Inferior parietal cortex (tissue), 1 donor: ENCODE measurements at regions not wholly inside any gene's neighbourhood (a gene's known extent, or its start where the extent isn't known, plus 50 kb on each side); places are given as distances from the start of the nearest gene placed in this dataset.

Experiments
- DNase-seq: peaks from one replicate; pipeline ENCODE4 v3.0.0-alpha.2; 2016; ENCODE audit errors: extremely low spot score

DNA sequence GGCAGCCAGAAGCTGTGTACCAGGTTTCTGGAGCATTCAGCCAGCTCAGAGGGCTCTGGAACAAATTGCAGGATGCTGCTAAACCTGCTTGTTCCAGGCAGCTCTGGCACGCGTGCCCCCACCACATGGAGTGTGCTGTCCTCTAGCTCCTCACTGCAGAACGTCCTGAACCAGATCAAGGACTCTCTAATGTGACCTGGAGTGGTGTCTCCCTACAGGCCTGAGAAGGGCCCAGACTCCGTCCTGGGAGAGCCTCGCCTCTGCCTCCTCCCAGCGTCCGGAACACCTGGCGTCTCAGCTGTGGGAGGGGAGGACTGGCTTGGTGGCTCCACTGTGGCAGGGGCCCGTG, 115.6 kb upstream of the GPC1 start:
- DNase-seq = no peak

GRCh38 chr2:240320204-240320993, 115.1 kb upstream of the GPC1 start:
- no peak for DNase-seq

DNA sequence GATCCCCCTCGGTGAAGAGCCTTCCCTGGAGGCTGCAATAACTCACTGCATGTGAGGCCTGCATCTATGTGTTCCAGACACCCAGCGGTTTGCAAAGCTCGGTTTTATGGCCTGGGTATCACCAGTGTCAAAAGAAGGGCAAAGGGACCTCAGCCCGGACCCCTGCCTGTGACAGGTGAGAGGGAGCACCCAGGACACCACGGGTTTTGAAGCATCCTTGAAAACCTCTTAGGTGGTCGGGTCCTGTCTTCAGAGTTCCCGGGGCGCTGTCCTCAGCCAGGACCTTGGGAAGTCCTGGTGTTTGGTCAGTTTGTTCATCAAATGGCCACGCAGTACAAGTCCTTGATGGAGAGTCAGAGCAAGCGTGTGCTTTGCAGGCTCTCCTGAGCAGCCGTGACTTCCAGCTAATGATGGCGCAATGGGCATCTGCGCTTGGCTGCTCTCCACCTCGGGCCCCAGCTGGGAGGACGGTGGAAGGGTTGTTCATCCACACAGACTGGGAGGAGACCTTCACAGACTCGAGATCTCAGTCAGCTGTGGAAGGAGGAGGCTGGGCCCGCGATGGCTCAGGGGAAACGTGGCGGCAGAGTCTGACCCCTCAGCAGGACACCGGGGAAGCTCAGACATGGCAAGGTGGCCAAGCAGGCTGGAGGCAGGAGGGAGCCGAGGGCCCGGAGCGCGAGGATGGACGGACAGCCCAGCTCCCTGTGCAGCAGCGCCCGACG, 113.1 kb upstream of the GPC1 start:
- DNase-seq = no peak

DNA sequence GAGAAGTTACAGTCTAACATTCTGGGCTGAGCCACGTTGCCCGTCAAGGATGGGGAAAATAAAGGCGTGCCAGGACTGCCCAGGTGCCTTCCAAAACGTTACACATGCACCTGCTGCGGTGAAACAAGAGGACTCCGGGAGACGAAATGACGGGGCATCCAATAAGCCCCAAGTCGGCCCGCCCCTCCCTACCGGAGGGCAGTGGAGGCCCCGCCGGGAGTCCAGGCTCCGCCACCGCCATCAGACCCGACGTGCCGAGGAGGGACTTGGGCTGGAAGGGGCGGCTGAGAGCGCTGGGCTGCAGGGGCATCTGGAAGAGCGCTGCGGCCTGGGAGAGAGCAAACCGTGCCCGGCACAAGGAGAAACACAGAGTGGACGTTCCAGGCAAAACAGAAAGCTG, 112.5 kb upstream of the GPC1 start:
- no peak for DNase-seq

DNA sequence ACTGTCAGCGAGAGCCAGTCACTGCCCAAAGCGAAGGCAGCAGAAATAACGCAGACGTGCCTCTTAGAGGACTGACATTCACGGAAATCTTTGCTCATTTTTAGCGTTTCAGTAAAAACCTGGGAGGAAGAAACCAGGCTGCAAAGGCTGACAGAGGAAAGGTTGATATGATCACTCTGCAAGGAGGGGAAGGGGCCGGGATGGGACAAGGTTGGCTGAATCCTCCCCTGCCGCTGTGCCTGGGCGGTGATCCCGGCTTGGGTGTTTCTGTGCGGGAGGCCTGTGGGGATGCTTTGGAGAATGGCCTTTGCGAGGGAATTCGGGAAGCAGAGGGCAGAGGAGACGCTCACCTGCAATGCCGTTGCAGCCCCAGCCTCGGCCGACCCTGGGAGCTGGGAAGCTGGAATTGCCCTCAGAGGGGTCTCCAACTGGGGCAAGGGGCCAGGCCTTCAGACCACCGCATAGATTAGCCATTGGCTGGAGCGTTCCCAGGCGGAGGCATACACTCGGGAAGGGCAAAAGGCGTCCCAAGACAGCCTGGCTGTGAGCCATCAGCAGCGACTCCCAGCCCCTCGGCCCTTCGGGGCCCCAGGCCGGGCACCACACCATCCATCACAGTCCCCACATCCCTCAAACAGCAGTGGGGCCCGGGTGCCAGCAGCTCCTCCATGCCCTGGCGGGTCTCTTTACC, 111.7 kb upstream of the GPC1 start:
- no peak for DNase-seq

DNA sequence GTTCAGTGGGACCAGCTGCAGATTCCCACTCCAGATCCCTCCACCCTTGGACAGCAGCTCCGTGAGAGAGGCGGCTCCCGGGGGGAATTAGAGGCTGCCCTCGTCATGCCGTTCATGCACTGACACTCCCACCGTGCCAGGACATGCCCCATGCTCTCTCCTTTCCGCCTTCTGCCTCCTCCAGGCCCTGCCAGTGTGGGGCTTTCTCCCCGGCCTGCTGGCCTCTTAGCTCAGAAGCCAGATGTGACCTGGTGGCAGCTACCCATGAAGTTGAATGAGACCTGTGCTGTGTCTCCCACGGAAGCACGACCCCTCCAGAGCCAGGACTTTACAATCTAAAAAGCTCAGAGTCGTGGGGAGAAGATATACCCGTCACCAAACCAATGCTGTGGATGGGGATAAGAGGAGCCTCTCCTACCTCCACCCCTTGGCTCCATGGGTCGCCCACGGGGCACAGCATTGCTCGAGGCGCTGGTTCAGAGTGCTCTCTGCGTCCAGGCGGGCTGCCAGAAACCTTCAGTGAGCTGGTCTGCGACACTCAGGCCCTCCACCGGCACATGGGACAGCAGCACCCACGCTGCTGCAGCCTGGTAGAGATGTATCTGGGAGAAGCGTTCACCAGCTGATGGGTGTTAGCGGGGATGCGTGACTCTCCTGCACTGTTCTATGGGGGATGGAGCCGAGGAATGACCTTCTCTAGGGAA, 111.0 kb upstream of the GPC1 start:
- DNase-seq = no peak

DNA sequence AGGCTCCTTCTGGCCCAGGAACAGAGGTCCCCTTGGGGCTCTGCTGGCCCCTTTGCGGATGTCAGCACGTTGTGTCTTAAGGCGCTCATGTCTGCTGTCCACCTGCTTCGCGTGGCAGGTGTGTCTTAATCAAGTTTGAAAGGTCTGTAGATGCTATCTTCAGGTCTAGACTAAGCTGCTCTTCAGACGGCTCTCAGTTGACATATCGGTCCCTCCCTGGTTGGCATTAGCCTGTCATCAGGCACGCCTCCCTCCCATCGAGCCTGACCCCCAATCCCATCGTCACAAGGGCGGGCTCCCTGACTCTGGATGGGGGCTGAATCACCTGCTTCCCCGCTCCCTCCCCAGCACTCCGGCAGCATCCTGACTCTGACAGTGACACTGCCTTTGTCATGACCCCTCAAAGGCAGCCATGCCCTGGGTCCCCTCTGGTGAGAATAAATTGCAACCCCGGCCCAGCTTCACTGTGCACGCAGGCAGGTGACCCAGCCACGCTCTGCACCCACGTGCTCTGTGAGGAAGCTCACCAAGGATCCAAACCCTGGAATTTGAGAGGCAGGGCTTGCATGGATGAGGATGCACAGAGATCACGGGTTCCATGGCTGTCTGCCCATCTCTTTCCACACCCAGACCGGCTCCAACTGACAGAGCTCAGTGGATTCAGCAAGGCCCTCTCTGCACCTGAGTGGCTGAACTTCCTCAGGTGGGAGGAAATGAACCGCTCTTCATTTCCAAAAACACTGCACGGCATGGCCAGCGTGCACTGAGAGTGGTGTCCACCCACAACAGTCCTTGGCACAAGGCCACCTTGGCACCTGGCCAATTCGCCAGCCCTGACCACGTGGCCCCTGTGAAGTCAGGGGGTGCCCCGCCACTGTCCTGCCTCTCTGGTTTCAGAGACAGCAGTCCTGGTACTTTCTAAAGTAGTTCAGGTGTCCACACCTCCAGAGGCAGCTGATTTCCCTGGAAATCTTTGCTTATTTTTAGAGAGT, 110.2 kb upstream of the GPC1 start:
- DNase-seq = peak; percentile 14

DNA sequence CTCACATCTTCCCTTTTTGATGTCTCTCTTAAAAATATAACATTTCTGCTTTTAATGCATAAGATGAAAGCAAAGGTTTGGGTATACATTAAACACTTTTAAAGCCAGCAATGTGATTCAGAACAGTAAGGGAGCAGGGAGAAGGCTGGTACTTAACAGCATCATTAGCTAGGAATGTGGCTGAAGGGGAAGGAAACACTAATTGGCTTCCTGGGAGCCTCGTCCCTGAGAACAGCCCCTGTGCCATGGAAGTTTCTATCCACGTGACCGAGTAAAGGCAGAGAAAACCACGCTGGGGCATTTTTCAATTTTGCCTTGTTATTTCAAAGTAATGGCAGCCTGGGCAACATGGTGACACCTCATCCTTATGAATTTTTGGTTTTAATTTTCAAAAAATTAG, 109.2 kb upstream of the GPC1 start:
- no peak for DNase-seq

GRCh38 chr2:240326886-240327285, 108.6 kb upstream of the GPC1 start:
- no peak for DNase-seq

GRCh38 chr2:240327566-240327965, 107.9 kb upstream of the GPC1 start:
- no peak for DNase-seq

- no peak for DNase-seq
Observed at GRCh38 chr2:240328526-240328925, 106.9 kb upstream of the GPC1 start.

- no peak for DNase-seq
Observed at GRCh38 chr2:240329116-240329665, 106.3 kb upstream of the GPC1 start.

GRCh38 chr2:240329778-240330177, 105.7 kb upstream of the GPC1 start:
- DNase-seq = no peak

DNA sequence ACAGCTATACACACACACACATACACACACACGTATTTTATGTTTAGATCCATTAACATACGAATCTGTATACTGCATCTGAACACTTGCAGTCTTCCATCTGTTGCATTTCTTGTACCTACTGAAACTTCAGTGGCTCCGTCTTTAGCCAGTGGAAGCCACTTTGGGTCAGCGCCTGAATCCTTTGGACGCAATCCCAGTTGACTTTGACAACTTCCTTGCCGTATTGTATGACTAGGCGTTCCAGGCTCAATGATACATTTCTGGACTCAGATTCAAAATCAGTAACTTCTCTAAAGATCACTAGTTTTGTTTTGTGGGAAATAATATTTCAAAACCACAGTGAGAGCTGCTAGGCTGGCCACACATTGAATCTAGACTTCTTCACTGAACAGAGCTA, 101.5 kb upstream of the GPC1 start:
- DNase-seq = no peak

- DNase-seq = no peak
Observed at GRCh38 chr2:240335061-240335460, 100.4 kb upstream of the GPC1 start.

- no peak for DNase-seq
Observed at GRCh38 chr2:240336820-240337427, 98.5 kb upstream of the GPC1 start.

DNA sequence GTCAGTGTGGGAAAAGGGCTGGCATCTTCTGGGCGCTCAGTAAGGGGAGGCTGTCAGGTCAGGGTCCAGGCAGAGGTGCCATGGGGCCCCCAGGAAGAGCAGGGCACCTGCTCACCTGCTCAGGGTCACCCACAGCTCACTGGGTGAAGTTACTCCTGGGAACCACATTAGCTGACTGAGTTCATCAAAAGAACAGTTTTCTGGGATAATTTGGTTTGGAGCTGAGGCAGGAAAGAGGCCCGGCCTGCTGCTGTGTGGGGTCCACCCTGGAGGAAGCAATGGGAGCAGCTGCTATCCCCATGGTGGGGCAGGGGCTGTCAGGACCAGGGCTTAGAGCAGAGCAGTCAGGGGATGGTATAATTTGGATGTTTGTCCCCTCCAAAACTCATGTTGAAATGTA, 97.2 kb upstream of the GPC1 start:
- no peak for DNase-seq

GRCh38 chr2:240339411-240340360, 95.8 kb upstream of the GPC1 start:
- peak; percentile 67 for DNase-seq

GRCh38 chr2:240340361-240340761, 95.1 kb upstream of the GPC1 start:
- no peak for DNase-seq
